HG02588 (cell line): ENCODE measurements at regions not wholly inside any gene's neighbourhood (a gene's known extent, or its start where the extent isn't known, plus 50 kb on each side); places are given as distances from the start of the nearest gene placed in this dataset.
"Not testable (repeated sequence)": the region's sequence is repeated elsewhere in the genome, so short reads cannot be mapped to it uniquely, and the experiment has no call there.

ENCODE experiments used
- ATAC-seq: cut with Tn5 transposase; IDR thresholded peaks from one replicate; pipeline ENCODE4 v1.9.1; 2021; ENCODE audit warnings: mild to moderate bottlenecking, moderate library complexity; ENCODE audit not compliant: unreplicated experiment

GRCh38 chr12:66733321-66733720 is 54.4 kb upstream of the GRIP1 start:
- no peak for ATAC-seq

- no peak for ATAC-seq
Observed at GRCh38 chr12:66733839-66734238, 55.0 kb upstream of the GRIP1 start.

- ATAC-seq: no peak
Observed at GRCh38 chr12:66735275-66735674, 56.4 kb upstream of the GRIP1 start.

GRCh38 chr12:66736931-66737330 is 58.1 kb upstream of the GRIP1 start:
- no peak for ATAC-seq

- ATAC-seq: no peak
Observed at GRCh38 chr12:66739266-66739665, 60.4 kb upstream of the GRIP1 start.

GRCh38 chr12:66739940-66740651 is 61.2 kb upstream of the GRIP1 start:
- ATAC-seq: no peak

- ATAC-seq: no peak
Observed at GRCh38 chr12:66740732-66741131, 61.9 kb upstream of the GRIP1 start.

- no peak for ATAC-seq
Observed at GRCh38 chr12:66741919-66742318, 63.0 kb upstream of the GRIP1 start.

GRCh38 chr12:66742508-66743367 is 63.9 kb upstream of the GRIP1 start:
- ATAC-seq: no peak

- ATAC-seq: no peak
Observed at GRCh38 chr12:66744461-66744860, 65.6 kb upstream of the GRIP1 start.

- no peak for ATAC-seq
Observed at GRCh38 chr12:66744956-66745383, 66.1 kb upstream of the GRIP1 start.

GRCh38 chr12:66746489-66747201 is 67.8 kb upstream of the GRIP1 start:
- no peak for ATAC-seq

GRCh38 chr12:66751432-66752113 is 72.7 kb upstream of the GRIP1 start:
- no peak for ATAC-seq

GRCh38 chr12:66753810-66754209 is 74.9 kb upstream of the GRIP1 start:
- ATAC-seq: no peak

GRCh38 chr12:66755727-66756395 is 77.0 kb upstream of the GRIP1 start:
- no peak for ATAC-seq

GRCh38 chr12:66756631-66757030 is 77.8 kb upstream of the GRIP1 start:
- no peak for ATAC-seq

GRCh38 chr12:66760122-66760521 is 81.2 kb upstream of the GRIP1 start:
- ATAC-seq: not testable (repeated sequence)

- ATAC-seq: no peak
Observed at GRCh38 chr12:66763467-66763866, 84.6 kb upstream of the GRIP1 start.

- no peak for ATAC-seq
Observed at GRCh38 chr12:66765204-66765603, 86.3 kb upstream of the GRIP1 start.

GRCh38 chr12:66767536-66767935 is 88.7 kb upstream of the GRIP1 start:
- ATAC-seq: no peak
